H9 (cell line): ENCODE measurements at regions not wholly inside any gene's neighbourhood (a gene's known extent, or its start where the extent isn't known, plus 50 kb on each side); places are given as distances from the start of the nearest gene placed in this dataset.

ENCODE experiments used
- DNase-seq: peaks from one replicate; pipeline ENCODE4 v3.0.0-alpha.2; 2017
- H2AFZ ChIP-seq: one replicate; pipeline ENCODE4 v1.6.1; 2013; ENCODE audit warnings: mild to moderate bottlenecking, low read length, control low read depth, moderate library complexity
- H2AK5ac ChIP-seq: 2 replicates; pipeline ENCODE4 v1.6.1; 2013; ENCODE audit warnings: low read length, control low read depth, mixed read lengths; ENCODE audit not compliant: insufficient read length
- H2BK120ac ChIP-seq: one replicate; pipeline ENCODE4 v1.6.1; 2013; ENCODE audit warnings: low read depth, mild to moderate bottlenecking, low read length, control low read depth, inconsistent platforms; ENCODE audit not compliant: poor library complexity, severe bottlenecking
- H2BK12ac ChIP-seq: 2 replicates; pipeline ENCODE4 v1.6.1; 2013; ENCODE audit warnings: low read length, control low read depth, mixed read lengths, low read depth; ENCODE audit not compliant: insufficient read length
- H2BK15ac ChIP-seq: 2 replicates; pipeline ENCODE4 v1.6.1; 2013; ENCODE audit warnings: low read depth, low read length, control low read depth
- H2BK20ac ChIP-seq: one replicate; pipeline ENCODE4 v1.6.1; 2013; ENCODE audit warnings: low read depth, mild to moderate bottlenecking, low read length, control low read depth, inconsistent platforms; ENCODE audit not compliant: poor library complexity, severe bottlenecking
- H2BK5ac ChIP-seq: 2 replicates; pipeline ENCODE4 v1.6.1; 2013; ENCODE audit warnings: low read length, control low read depth, mixed read lengths; ENCODE audit not compliant: insufficient read length
- H3K14ac ChIP-seq: 2 replicates; pipeline ENCODE4 v1.6.1; 2013; ENCODE audit warnings: low read length, control low read depth; ENCODE audit not compliant: insufficient read depth
- H3K18ac ChIP-seq: 2 replicates; pipeline ENCODE4 v1.6.1; 2013; ENCODE audit warnings: low read depth, mild to moderate bottlenecking, mixed read lengths, low read length, control low read depth; ENCODE audit not compliant: insufficient read length
- H3K23ac ChIP-seq: 2 replicates; pipeline ENCODE4 v1.6.1; 2013; ENCODE audit warnings: low read length, control low read depth, mixed read lengths, low read depth; ENCODE audit not compliant: insufficient read length
- H3K23me2 ChIP-seq: 2 replicates; pipeline ENCODE4 v1.6.1; 2013; ENCODE audit warnings: low read depth, mild to moderate bottlenecking, mixed read lengths, low read length, control low read depth; ENCODE audit not compliant: insufficient read length, poor library complexity, severe bottlenecking
- H3K27ac ChIP-seq: 2 replicates; pipeline ENCODE4 v1.5.1; 2013; ENCODE audit warnings: low read length, control low read depth, mixed read lengths, low read depth; ENCODE audit not compliant: insufficient read length
- H3K27me3 ChIP-seq: 2 replicates; pipeline ENCODE4 v1.6.1; 2013; ENCODE audit warnings: low read length, control low read depth, inconsistent platforms; ENCODE audit not compliant: insufficient read depth
- H3K4ac ChIP-seq: 2 replicates; pipeline ENCODE4 v1.6.1; 2013; ENCODE audit warnings: low read depth, mild to moderate bottlenecking, control low read depth, inconsistent platforms, low read length, moderate library complexity
- H3K4me1 ChIP-seq: 2 replicates; pipeline ENCODE4 v1.6.1; 2013; ENCODE audit warnings: low read length, control low read depth, inconsistent platforms; ENCODE audit not compliant: insufficient read depth
- H3K4me2 ChIP-seq: 2 replicates; pipeline ENCODE4 v1.6.1; 2013; ENCODE audit warnings: low read length, control low read depth, mixed read lengths; ENCODE audit not compliant: insufficient read length, insufficient read depth
- H3K56ac ChIP-seq: 2 replicates; pipeline ENCODE4 v1.6.1; 2013; ENCODE audit warnings: low read depth, mild to moderate bottlenecking, mixed read lengths, low read length, control low read depth; ENCODE audit not compliant: insufficient read length
- H3K79me1 ChIP-seq: 2 replicates; pipeline ENCODE4 v1.6.1; 2013; ENCODE audit warnings: low read depth, mild to moderate bottlenecking, moderate library complexity, low read length, control low read depth, inconsistent platforms; ENCODE audit not compliant: insufficient read depth, poor library complexity, severe bottlenecking
- H3K79me2 ChIP-seq: 2 replicates; pipeline ENCODE4 v1.6.1; 2013; ENCODE audit warnings: low read length, control low read depth, inconsistent platforms; ENCODE audit not compliant: insufficient read depth
- H3K9ac ChIP-seq: 2 replicates; pipeline ENCODE4 v1.6.1; 2013; ENCODE audit warnings: low read length, control low read depth, mixed read lengths; ENCODE audit not compliant: insufficient read length; ENCODE audit errors: extremely low read depth
- H3K9me3 ChIP-seq: one replicate; pipeline ENCODE4 v1.6.1; 2013; ENCODE audit warnings: low read depth, low read length, inconsistent platforms; ENCODE audit not compliant: control insufficient read depth
- H3T11ph ChIP-seq: one replicate; pipeline ENCODE4 v1.6.1; 2013; ENCODE audit warnings: mild to moderate bottlenecking, low read length, control low read depth, inconsistent platforms
- H4K20me1 ChIP-seq: one replicate; pipeline ENCODE4 v1.6.1; 2013; ENCODE audit not compliant: control insufficient read depth, insufficient read length, insufficient read depth
- H4K5ac ChIP-seq: 2 replicates; pipeline ENCODE4 v1.6.1; 2013; ENCODE audit warnings: low read depth, mild to moderate bottlenecking, mixed read lengths, low read length, control low read depth; ENCODE audit not compliant: insufficient read length
- H4K8ac ChIP-seq: replicated peaks from 2 replicates; pipeline ENCODE4 v1.6.1; 2013; ENCODE audit warnings: low read length, control low read depth, mixed read lengths, low read depth; ENCODE audit not compliant: insufficient read length
- H4K91ac ChIP-seq: 2 replicates; pipeline ENCODE4 v1.6.1; 2013; ENCODE audit warnings: low read depth, mild to moderate bottlenecking, moderate library complexity, mixed read lengths, low read length, control low read depth; ENCODE audit not compliant: insufficient read length
- H3K27ac Mint-ChIP-seq, 3 experiments: 2 replicates in 2 of 3; 3 replicates in 1 of 3; pipeline ENCODE4 v1.8.0; 2020 to 2021; ENCODE audit warnings: mixed read lengths in 3 of 3, mild to moderate bottlenecking in 1 of 3, moderate library complexity in 1 of 3
- H3K27me3 Mint-ChIP-seq: 2 replicates; pipeline ENCODE4 v1.8.0; 2021; ENCODE audit warnings: low read depth, mild to moderate bottlenecking, moderate library complexity, mixed read lengths
- H3K36me3 Mint-ChIP-seq, 3 experiments: 2 replicates in 2 of 3; 3 replicates in 1 of 3; pipeline ENCODE4 v1.8.0; 2020 to 2021; ENCODE audit warnings: low read depth in 3 of 3, mixed read lengths in 3 of 3; ENCODE audit not compliant: insufficient read depth in 1 of 3
- H3K4me1 Mint-ChIP-seq, 2 experiments: 2 replicates each; pipeline ENCODE4 v1.8.0; 2020; ENCODE audit warnings: mixed read lengths in 2 of 2
- H3K4me3 Mint-ChIP-seq, 2 experiments: 2 replicates in 1 of 2; 3 replicates in 1 of 2; pipeline ENCODE4 v1.8.0; 2020 to 2021; ENCODE audit warnings: mild to moderate bottlenecking in 2 of 2, mixed read lengths in 2 of 2, moderate library complexity in 1 of 2
- H3K9me3 Mint-ChIP-seq, 2 experiments: 2 replicates in 1 of 2; 3 replicates in 1 of 2; pipeline ENCODE4 v1.8.0; 2020; ENCODE audit warnings: mild to moderate bottlenecking in 2 of 2, mixed read lengths in 2 of 2, moderate library complexity in 1 of 2
- WGBS: extraction: QIAGEN DNeasy Blood & Tissue Kit; methylation state at CpG from one replicate; pipeline ENCODE4 v1.1.7; 2013; ENCODE audit warnings: missing lambda C conversion rate, low lambda C conversion rate, mixed read lengths; ENCODE audit not compliant: insufficient read length; ENCODE audit errors: extremely low coverage; 5-methylcytosine and 5-hydroxymethylcytosine counted together
- TF ChIP-seq, protein P1 (sequence below): fragments of 200-600 bp; sonication (generic); conservative IDR thresholded peaks from 3 replicates; pipeline ENCODE4 v1.8.0; 2021; ENCODE audit warnings: antibody characterized with exemption, mild to moderate bottlenecking

DNA sequence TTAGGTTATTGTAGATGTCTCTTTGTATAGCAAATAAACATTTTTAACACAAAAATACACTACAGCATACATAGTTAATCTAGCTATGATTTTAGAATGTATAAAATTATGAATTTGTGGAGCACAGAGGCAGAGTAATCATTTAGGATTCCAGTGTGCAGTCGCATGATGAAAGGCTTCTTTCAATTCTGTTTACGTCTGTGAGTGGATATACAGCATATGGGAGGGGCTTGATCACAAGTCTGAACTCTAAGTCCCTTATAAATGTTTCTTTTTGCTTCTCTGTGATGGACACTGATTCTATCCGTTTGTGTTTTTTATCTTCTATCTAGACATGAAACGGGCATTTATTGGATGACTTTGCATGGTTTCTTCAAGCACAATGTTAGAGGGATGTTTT lies 1239.6 kb upstream of the AGA start:
- no peak overlapping the region for H2AFZ ChIP-seq
- no peaks in the 10 kb centered on the region for H4K20me1 ChIP-seq
- no peak overlapping the region for H3K14ac ChIP-seq
- H3K9me3 ChIP-seq = no peaks in the 10 kb centered on the region
- H3T11ph ChIP-seq = no peak overlapping the region
- no peak overlapping the region for H3K27ac ChIP-seq
- no peak overlapping the region for H2BK120ac ChIP-seq
- H3K4me1 ChIP-seq = no peaks in the 10 kb centered on the region
- H2AK5ac ChIP-seq = no peak overlapping the region
- no peak for DNase-seq
- H2BK5ac ChIP-seq = no peak overlapping the region
- no peaks in the 10 kb centered on the region; the same call in 1 of the 2 replicates for H3K27me3 ChIP-seq
- H3K4me2 ChIP-seq = no peak overlapping the region
- no peak overlapping the region for H2BK12ac ChIP-seq
- H3K79me2 ChIP-seq = no peaks in the 10 kb centered on the region
- no peak overlapping the region for H3K56ac ChIP-seq
- no peak overlapping the region for H4K91ac ChIP-seq
- no peaks in the 10 kb centered on the region for H3K79me1 ChIP-seq
- no peak overlapping the region for H3K23ac ChIP-seq
- H3K27ac Mint-ChIP-seq = no peak overlapping the region
- H3K4me1 Mint-ChIP-seq = no peaks in the 10 kb centered on the region
- H2BK15ac ChIP-seq = no peak overlapping the region
- H2BK20ac ChIP-seq = no peak overlapping the region
- no peak overlapping the region for H4K5ac ChIP-seq
- H3K27me3 Mint-ChIP-seq = no peaks in the 10 kb centered on the region
- H3K4me3 Mint-ChIP-seq = no peak overlapping the region
- H4K8ac ChIP-seq = no peak overlapping the region
- no CpG with 5 or more reads among the region's 4 CpGs for WGBS
- H3K4ac ChIP-seq = no peak overlapping the region
- no peaks in the 10 kb centered on the region for H3K23me2 ChIP-seq
- TF ChIP-seq, protein P1, sequence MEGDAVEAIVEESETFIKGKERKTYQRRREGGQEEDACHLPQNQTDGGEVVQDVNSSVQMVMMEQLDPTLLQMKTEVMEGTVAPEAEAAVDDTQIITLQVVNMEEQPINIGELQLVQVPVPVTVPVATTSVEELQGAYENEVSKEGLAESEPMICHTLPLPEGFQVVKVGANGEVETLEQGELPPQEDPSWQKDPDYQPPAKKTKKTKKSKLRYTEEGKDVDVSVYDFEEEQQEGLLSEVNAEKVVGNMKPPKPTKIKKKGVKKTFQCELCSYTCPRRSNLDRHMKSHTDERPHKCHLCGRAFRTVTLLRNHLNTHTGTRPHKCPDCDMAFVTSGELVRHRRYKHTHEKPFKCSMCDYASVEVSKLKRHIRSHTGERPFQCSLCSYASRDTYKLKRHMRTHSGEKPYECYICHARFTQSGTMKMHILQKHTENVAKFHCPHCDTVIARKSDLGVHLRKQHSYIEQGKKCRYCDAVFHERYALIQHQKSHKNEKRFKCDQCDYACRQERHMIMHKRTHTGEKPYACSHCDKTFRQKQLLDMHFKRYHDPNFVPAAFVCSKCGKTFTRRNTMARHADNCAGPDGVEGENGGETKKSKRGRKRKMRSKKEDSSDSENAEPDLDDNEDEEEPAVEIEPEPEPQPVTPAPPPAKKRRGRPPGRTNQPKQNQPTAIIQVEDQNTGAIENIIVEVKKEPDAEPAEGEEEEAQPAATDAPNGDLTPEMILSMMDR = no peak
- H3K9ac ChIP-seq = no peak overlapping the region
- no peak overlapping the region for H3K18ac ChIP-seq
- no peaks in the 10 kb centered on the region for H3K36me3 Mint-ChIP-seq
- no peaks in the 10 kb centered on the region for H3K9me3 Mint-ChIP-seq
